Esophagus squamous epithelium (tissue), 4 donors: ENCODE measurements at regions not wholly inside any gene's neighbourhood (a gene's known extent, or its start where the extent isn't known, plus 50 kb on each side); places are given as distances from the start of the nearest gene placed in this dataset.

Experiments
- CTCF ChIP-seq, 6 experiments: fragments of 450-650 bp in 4 of 6; fragments of 200-600 bp in 2 of 6; sonication (generic) in 2 of 6; IDR thresholded peaks; one replicate each; pipeline ENCODE4 v1.5.1; 2016 to 2019; ENCODE audit warnings: antibody characterized with exemption in 6 of 6, mild to moderate bottlenecking in 4 of 6, moderate library complexity in 4 of 6
- POLR2A ChIP-seq, 4 donors: fragments of 450-650 bp; IDR thresholded peaks; one replicate each; pipeline ENCODE4 v1.6.1; 2017; ENCODE audit warnings: antibody characterized with exemption in 4 of 4, mild to moderate bottlenecking in 4 of 4, moderate library complexity in 3 of 4

GRCh38 chr1:17950728-17951127 is 156.9 kb upstream of the IGSF21 start:
- TF ChIP-seq POLR2A (IDR thresholded peaks at IDR 0.05) = no peak
- no peak for TF ChIP-seq CTCF (IDR thresholded peaks at IDR 0.05)
